ENCODE measurements at regions not wholly inside any gene's neighbourhood (a gene's known extent, or its start where the extent isn't known, plus 50 kb on each side); places are given as distances from the start of the nearest gene placed in this dataset.

- 77 to 89% methylated on average over 1 of the region's 1 CpG for WGBS, 2 donors
- no peak for DNase-seq
- H3K4me1 ChIP-seq, result no peaks in the 10 kb centered on the region
- intact Hi-C loops (cut with DNase I), result no loop called here
- H3K36me3 ChIP-seq, result no peaks in the 10 kb centered on the region
- H3K27me3 ChIP-seq, result no peaks in the 10 kb centered on the region
- TF ChIP-seq, protein P1, sequence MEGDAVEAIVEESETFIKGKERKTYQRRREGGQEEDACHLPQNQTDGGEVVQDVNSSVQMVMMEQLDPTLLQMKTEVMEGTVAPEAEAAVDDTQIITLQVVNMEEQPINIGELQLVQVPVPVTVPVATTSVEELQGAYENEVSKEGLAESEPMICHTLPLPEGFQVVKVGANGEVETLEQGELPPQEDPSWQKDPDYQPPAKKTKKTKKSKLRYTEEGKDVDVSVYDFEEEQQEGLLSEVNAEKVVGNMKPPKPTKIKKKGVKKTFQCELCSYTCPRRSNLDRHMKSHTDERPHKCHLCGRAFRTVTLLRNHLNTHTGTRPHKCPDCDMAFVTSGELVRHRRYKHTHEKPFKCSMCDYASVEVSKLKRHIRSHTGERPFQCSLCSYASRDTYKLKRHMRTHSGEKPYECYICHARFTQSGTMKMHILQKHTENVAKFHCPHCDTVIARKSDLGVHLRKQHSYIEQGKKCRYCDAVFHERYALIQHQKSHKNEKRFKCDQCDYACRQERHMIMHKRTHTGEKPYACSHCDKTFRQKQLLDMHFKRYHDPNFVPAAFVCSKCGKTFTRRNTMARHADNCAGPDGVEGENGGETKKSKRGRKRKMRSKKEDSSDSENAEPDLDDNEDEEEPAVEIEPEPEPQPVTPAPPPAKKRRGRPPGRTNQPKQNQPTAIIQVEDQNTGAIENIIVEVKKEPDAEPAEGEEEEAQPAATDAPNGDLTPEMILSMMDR (IDR thresholded peaks at IDR 0.05), result no peak
- no peak for TF ChIP-seq POLR2A (IDR thresholded peaks at IDR 0.05)
- no peak overlapping the region for H3K27ac ChIP-seq
- no peak overlapping the region for H3K4me3 ChIP-seq (replicated peaks in 1 of 3)
- no peaks in the 10 kb centered on the region for H3K9me3 ChIP-seq
Measured at GRCh38 chr18:25946540-25946939, 143.9 kb downstream of the SS18 start.

DNA sequence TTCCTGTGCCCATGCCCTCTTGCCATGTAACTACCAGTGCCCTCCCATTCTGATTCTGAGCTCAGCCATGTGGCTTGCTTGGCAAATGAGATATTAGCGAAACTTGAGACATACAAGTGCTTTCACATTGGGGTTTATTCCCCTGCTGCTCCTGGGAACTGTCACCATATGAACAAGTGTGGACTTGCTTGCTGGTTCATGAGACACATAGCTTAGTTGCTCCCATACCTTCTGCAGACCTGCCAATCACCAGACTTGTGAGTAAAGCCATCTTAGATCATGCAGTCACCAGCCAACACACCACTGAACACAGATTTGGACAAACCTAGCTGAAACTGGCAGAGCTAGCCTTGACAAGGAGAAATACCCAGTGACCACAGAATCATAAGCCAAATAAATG lies 155.1 kb downstream of the SS18 start:
- Histone ChIP-seq H3K4me1 (no peaks in the 10 kb centered on the region), H3K27me3 (no peaks in the 10 kb centered on the region), H3K36me3 (no peaks in the 10 kb centered on the region), H3K27ac (no peak overlapping the region), H3K9me3 (no peaks in the 10 kb centered on the region), H3K4me3 (replicated peaks in 1 of 3) (no peak overlapping the region)
- 96 to 100% methylated on average over 1 of the region's 1 CpG for WGBS, 2 donors
- no peak for DNase-seq
- intact Hi-C loops (cut with DNase I), result no loop called here
- TF ChIP-seq, protein P1 (IDR thresholded peaks at IDR 0.05), result no peak
- no peak for TF ChIP-seq POLR2A (IDR thresholded peaks at IDR 0.05)

DNA sequence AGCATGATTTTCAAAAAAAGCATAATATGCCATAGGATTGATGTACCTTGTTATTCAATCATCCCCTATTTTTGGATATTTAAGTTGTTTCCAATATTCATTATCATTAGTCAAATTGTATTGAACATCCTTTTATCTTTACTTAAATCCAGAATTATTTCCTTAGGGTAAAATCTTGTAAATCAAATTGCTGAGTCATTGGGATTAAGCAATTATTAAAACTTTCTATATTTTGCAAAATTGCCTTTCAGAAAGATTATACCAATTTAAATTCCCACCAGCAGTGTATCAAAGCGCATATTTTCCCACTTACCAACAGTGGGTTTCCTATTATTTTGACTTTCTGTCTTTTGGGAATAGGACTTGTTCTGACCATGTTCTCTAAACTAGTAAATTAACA lies 159.3 kb downstream of the SS18 start:
- no peak for DNase-seq
- H3K4me3 ChIP-seq (replicated peaks in 1 of 3), result no peak overlapping the region
- no peaks in the 10 kb centered on the region for H3K9me3 ChIP-seq
- WGBS, 2 donors, result 98% methylated on average over 1 of the region's 1 CpG
- no peaks in the 10 kb centered on the region for H3K36me3 ChIP-seq
- H3K4me1 ChIP-seq, result no peaks in the 10 kb centered on the region
- no peak overlapping the region for H3K27ac ChIP-seq
- intact Hi-C loops (cut with DNase I), result no loop called here
- no peaks in the 10 kb centered on the region for H3K27me3 ChIP-seq
- no peak for TF ChIP-seq POLR2A (IDR thresholded peaks at IDR 0.05)
- TF ChIP-seq, protein P1 (IDR thresholded peaks at IDR 0.05), result no peak

- Histone ChIP-seq H3K4me3 (replicated peaks in 1 of 3) (no peak overlapping the region), H3K9me3 (no peaks in the 10 kb centered on the region), H3K27ac (no peak overlapping the region), H3K36me3 (no peaks in the 10 kb centered on the region), H3K27me3 (no peaks in the 10 kb centered on the region), H3K4me1 (no peaks in the 10 kb centered on the region)
- 70 to 74% methylated on average over 2 of the region's 2 CpGs for WGBS, 2 donors
- intact Hi-C loops (cut with DNase I), result no loop called here
- no peak for DNase-seq
- TF ChIP-seq, protein P1 (IDR thresholded peaks at IDR 0.05), result no peak
- no peak for TF ChIP-seq POLR2A (IDR thresholded peaks at IDR 0.05)
Measured at GRCh38 chr18:25929787-25930186, 160.6 kb downstream of the SS18 start.

- intact Hi-C loops (cut with DNase I), result no loop called here
- WGBS, 2 donors, result 79% methylated on average over 2 of the region's 2 CpGs
- no peak for TF ChIP-seq POLR2A (IDR thresholded peaks at IDR 0.05)
- TF ChIP-seq, protein P1 (IDR thresholded peaks at IDR 0.05), result no peak
- H3K9me3 ChIP-seq, result no peaks in the 10 kb centered on the region
- H3K4me3 ChIP-seq (replicated peaks in 1 of 3), result no peak overlapping the region
- H3K4me1 ChIP-seq, result no peaks in the 10 kb centered on the region
- H3K27me3 ChIP-seq, result no peaks in the 10 kb centered on the region
- H3K27ac ChIP-seq, result no peak overlapping the region
- H3K36me3 ChIP-seq, result no peaks in the 10 kb centered on the region
- no peak for DNase-seq
Measured at GRCh38 chr18:25927830-25928229, 162.6 kb downstream of the SS18 start.

Measured in thyroid gland (tissue), 4 donors.